Upper lobe of left lung (tissue), 6 donors: ENCODE measurements at regions not wholly inside any gene's neighbourhood (a gene's known extent, or its start where the extent isn't known, plus 50 kb on each side); places are given as distances from the start of the nearest gene placed in this dataset.

ENCODE experiments used
- ATAC-seq, 2 donors: fragments of 200-7000 bp; cut with Tn5 transposase; one replicate each; pipeline ENCODE4 v1.9.1; 2022; ENCODE audit warnings: mild to moderate bottlenecking in 2 of 2, moderate library complexity in 2 of 2; ENCODE audit not compliant: low FRiP score in 2 of 2
- DNase-seq, 2 donors: peaks; one replicate each; pipeline ENCODE4 v3.0.0-alpha.2; 2019 to 2020
- H3K27ac ChIP-seq, 4 donors: fragments of 200-600 bp; sonication (generic); one replicate each; pipeline ENCODE4 v1.5.1; 2016 to 2019
- H3K27me3 ChIP-seq, 4 donors: fragments of 200-600 bp; sonication (generic); one replicate each; pipeline ENCODE4 v1.5.1; 2017 to 2019
- H3K36me3 ChIP-seq, 4 donors: fragments of 200-600 bp; sonication (generic); one replicate each; pipeline ENCODE4 v1.5.1; 2016 to 2019
- H3K4me1 ChIP-seq, 4 donors: fragments of 200-600 bp; sonication (generic); one replicate each; pipeline ENCODE4 v1.5.1; 2018 to 2019
- H3K4me3 ChIP-seq, 4 donors: fragments of 200-600 bp; sonication (generic); one replicate each; pipeline ENCODE4 v1.5.1; 2017 to 2019; ENCODE audit warnings: mild to moderate bottlenecking in 2 of 4, moderate library complexity in 1 of 4
- H3K9me3 ChIP-seq, 4 donors: fragments of 200-600 bp; sonication (generic); one replicate each; pipeline ENCODE4 v1.5.1; 2018 to 2019
- EP300 ChIP-seq, 4 donors: sonication (generic); formaldehyde crosslinking; IDR thresholded peaks; one replicate each; pipeline ENCODE4 v1.5.1; 2017; ENCODE audit warnings: antibody characterized with exemption in 4 of 4, control low read depth in 2 of 4
- POLR2A ChIP-seq, 4 donors: fragments of 450-650 bp; IDR thresholded peaks; one replicate each; pipeline ENCODE4 v1.5.1; 2016 to 2017; ENCODE audit warnings: antibody characterized with exemption in 4 of 4, mild to moderate bottlenecking in 2 of 4
- POLR2AphosphoS5 ChIP-seq, 2 donors: sonication (generic); formaldehyde crosslinking; IDR thresholded peaks; one replicate each; pipeline ENCODE4 v1.5.1; 2017; ENCODE audit warnings: antibody characterized with exemption in 2 of 2
- WGBS, 2 donors: methylation state at CpG; one replicate each; pipeline ENCODE4 v1.1.5; 2017 to 2018; 5-methylcytosine and 5-hydroxymethylcytosine counted together
- TF ChIP-seq, protein P1 (sequence below), 6 experiments: fragments of 450-650 bp in 4 of 6; fragments of 200-600 bp in 2 of 6; sonication (generic) in 2 of 6; IDR thresholded peaks; one replicate each; pipeline ENCODE4 v1.5.1; 2016 to 2019; ENCODE audit warnings: antibody characterized with exemption in 6 of 6
- donor health status: DM: no; HTN: no; CAD: no; lungs with moderate emphysema.
- donor health status: DM: no; HTN: yes; CAD: no; lungs with severe emphysema.

DNA sequence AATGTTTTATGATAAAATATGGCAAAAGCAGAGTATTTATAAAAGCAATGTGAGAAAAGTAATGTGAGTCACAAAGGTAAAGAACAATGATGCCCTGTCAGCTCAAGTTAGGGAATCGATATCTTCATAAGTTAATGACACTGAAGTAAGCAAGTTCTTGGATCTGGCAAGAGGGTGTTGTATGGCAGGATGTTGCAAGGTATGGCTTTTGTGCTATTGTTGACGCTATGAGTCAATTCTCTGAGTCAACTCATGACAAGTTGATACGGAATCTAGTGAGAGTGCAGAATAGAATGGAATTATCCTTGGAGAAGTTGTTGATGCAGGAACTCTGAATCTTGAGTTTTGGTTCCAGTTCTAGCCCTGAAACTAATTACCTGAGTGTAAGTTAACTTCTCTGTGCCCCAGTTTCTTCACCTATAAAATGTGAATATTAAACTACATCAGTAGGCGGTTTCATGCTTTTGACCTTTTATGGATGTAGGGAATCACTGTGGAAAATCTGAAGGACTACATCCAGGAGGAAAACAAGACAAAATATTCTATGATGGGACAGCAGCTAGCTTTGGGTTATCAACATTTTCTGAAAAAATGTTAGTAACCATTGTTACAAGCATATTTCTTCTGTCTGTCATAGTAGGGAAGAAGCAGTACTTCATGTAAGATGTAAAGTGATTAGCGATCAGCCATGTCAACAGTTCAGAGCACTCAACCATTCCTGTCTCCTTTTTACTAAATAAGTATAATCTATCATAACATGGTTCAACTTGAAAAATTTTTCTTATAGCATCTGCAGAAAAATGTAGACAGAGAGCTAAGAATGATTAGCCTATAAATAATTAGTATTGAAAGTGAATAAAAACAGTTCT is 96.9 kb downstream of the ATP6V1G3 start:
- Histone ChIP-seq H3K27me3 (no peaks in the 10 kb centered on the region), H3K4me1 (no peaks in the 10 kb centered on the region), H3K36me3 (no peaks in the 10 kb centered on the region), H3K27ac (no peak overlapping the region), H3K9me3 (no peaks in the 10 kb centered on the region), H3K4me3 (no peak overlapping the region)
- no peak for ATAC-seq
- no peak for DNase-seq
- TF ChIP-seq, protein P1, sequence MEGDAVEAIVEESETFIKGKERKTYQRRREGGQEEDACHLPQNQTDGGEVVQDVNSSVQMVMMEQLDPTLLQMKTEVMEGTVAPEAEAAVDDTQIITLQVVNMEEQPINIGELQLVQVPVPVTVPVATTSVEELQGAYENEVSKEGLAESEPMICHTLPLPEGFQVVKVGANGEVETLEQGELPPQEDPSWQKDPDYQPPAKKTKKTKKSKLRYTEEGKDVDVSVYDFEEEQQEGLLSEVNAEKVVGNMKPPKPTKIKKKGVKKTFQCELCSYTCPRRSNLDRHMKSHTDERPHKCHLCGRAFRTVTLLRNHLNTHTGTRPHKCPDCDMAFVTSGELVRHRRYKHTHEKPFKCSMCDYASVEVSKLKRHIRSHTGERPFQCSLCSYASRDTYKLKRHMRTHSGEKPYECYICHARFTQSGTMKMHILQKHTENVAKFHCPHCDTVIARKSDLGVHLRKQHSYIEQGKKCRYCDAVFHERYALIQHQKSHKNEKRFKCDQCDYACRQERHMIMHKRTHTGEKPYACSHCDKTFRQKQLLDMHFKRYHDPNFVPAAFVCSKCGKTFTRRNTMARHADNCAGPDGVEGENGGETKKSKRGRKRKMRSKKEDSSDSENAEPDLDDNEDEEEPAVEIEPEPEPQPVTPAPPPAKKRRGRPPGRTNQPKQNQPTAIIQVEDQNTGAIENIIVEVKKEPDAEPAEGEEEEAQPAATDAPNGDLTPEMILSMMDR (IDR thresholded peaks at IDR 0.05), result no peak
- TF ChIP-seq POLR2AphosphoS5 (IDR thresholded peaks at IDR 0.05) (no peak), EP300 (IDR thresholded peaks at IDR 0.05) (no peak), POLR2A (IDR thresholded peaks at IDR 0.05) (no peak)
- 86 to 91% methylated on average over 5 of the region's 5 CpGs for WGBS, 2 donors

DNA sequence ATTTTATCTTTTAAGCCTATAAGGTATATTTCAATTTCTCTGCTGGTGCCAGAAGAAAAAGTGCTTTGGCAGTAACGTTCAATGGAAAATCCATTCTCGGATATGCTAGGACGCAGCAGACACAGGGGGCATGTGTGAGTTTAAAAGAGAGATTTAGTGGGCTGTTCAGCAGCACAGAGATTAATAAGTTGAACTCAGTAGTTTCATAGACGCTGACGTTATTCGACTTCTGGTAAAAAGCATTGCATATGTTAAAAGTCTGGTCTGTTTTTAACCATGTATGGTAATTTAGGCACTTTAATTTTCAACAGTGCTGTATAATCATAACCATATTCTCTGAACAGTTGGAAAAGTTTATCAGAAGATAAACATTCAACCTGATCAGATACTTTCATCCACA is 99.6 kb downstream of the ATP6V1G3 start:
- H3K36me3 ChIP-seq, result no peaks in the 10 kb centered on the region
- ATAC-seq, result no peak
- no peaks in the 10 kb centered on the region for H3K4me1 ChIP-seq
- H3K9me3 ChIP-seq, result no peaks in the 10 kb centered on the region
- TF ChIP-seq POLR2A (IDR thresholded peaks at IDR 0.05) (no peak), EP300 (IDR thresholded peaks at IDR 0.05) (no peak), POLR2AphosphoS5 (IDR thresholded peaks at IDR 0.05) (no peak)
- TF ChIP-seq, protein P1 (IDR thresholded peaks at IDR 0.05), result no peak
- 92 to 95% methylated on average over 6 of the region's 6 CpGs for WGBS, 2 donors
- no peaks in the 10 kb centered on the region for H3K27me3 ChIP-seq
- H3K27ac ChIP-seq, result no peak overlapping the region
- H3K4me3 ChIP-seq, result no peak overlapping the region
- no peak for DNase-seq

DNA sequence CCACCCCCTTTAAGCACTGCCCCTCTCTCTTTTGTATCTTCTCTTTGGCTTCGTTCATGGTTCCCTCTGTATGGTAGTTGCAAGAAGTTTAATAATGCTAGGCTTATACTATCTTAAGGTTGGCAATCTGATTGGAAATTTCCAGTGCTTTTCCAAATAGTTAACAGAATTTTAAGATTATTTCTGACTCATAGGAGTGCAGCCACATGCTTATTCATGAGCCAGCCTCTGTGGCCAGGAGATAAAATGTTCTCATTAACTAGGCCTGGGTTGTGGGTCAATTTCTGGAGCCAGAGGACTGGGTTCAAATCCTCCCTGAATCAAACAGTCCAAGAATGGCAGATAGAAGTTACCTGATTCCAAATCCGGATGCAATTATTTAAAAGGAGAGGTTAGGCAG is 103.1 kb downstream of the ATP6V1G3 start:
- Histone ChIP-seq H3K27ac (no peak overlapping the region), H3K27me3 (no peaks in the 10 kb centered on the region), H3K4me1 (no peaks in the 10 kb centered on the region), H3K36me3 (no peaks in the 10 kb centered on the region), H3K4me3 (no peak overlapping the region), H3K9me3 (no peaks in the 10 kb centered on the region)
- DNase-seq, result no peak
- WGBS, 2 donors, result 73 to 92% methylated on average over 2 of the region's 2 CpGs
- ATAC-seq, result no peak
- TF ChIP-seq POLR2A (IDR thresholded peaks at IDR 0.05) (no peak), EP300 (IDR thresholded peaks at IDR 0.05) (no peak), POLR2AphosphoS5 (IDR thresholded peaks at IDR 0.05) (no peak)

DNA sequence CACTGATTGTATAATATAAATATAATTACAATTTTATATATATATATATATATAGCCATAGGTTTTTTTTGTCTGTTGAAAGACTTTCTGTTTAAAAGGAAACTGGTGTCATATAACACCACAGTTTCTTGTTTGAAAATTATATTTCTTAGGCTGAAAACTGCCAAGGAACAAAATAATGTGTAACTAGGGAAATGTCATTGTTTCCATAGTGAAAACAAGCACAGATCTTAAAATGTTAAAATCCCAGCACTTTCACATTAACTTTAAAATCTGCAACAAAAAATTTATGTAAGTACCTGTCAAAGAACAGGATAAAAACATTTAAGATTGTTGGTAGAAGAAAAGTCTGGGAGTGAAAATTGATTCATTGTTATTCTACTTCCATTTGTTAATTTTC is 104.2 kb downstream of the ATP6V1G3 start:
- TF ChIP-seq, protein P1 (IDR thresholded peaks at IDR 0.05), result no peak
- TF ChIP-seq EP300 (IDR thresholded peaks at IDR 0.05) (no peak), POLR2A (IDR thresholded peaks at IDR 0.05) (no peak)
- Histone ChIP-seq H3K9me3 (no peaks in the 10 kb centered on the region), H3K4me1 (no peaks in the 10 kb centered on the region), H3K36me3 (no peaks in the 10 kb centered on the region), H3K27me3 (no peaks in the 10 kb centered on the region), H3K4me3 (no peak overlapping the region), H3K27ac (no peak overlapping the region)
- ATAC-seq (no peak), DNase-seq (no peak)

DNA sequence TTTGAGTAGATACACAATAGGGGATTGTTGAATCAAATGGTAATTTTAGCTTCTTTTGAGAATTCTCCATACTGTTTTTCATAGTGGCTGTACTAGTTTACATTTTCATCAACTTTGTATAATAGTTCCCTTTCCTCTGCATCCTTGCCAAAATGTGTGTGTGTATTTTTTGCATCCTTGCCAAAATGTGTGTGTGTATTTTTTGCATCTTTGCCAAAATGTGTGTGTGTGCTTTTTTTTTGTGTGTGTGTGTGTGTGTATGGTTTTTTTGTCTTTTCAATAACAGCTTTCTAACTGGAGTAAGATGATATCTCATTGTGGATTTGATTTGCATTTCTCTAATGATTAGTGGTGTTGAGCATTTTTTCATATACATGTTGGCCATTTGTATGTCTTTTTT is 105.4 kb downstream of the ATP6V1G3 start:
- H3K4me3 ChIP-seq, result no peak overlapping the region
- no peaks in the 10 kb centered on the region for H3K36me3 ChIP-seq
- H3K4me1 ChIP-seq, result no peaks in the 10 kb centered on the region
- TF ChIP-seq POLR2AphosphoS5 (IDR thresholded peaks at IDR 0.05), result no peak
- no peak for TF ChIP-seq EP300 (IDR thresholded peaks at IDR 0.05)
- no peak for TF ChIP-seq POLR2A (IDR thresholded peaks at IDR 0.05)
- TF ChIP-seq, protein P1 (IDR thresholded peaks at IDR 0.05), result no peak
- ATAC-seq (no peak), DNase-seq (no peak)
- no peaks in the 10 kb centered on the region for H3K27me3 ChIP-seq
- no peak overlapping the region for H3K27ac ChIP-seq
- no peaks in the 10 kb centered on the region for H3K9me3 ChIP-seq
